RWPE2 (cell line): ENCODE measurements at regions not wholly inside any gene's neighbourhood (a gene's known extent, or its start where the extent isn't known, plus 50 kb on each side); places are given as distances from the start of the nearest gene placed in this dataset.

Experiments
- ATAC-seq: fragments of 200-7000 bp; cut with Tn5 transposase; 3 replicates; pipeline ENCODE4 v1.9.1; 2021; ENCODE audit warnings: low read depth
- DNase-seq: peaks from one replicate; pipeline ENCODE4 v3.0.0-alpha.2; 2020; ENCODE audit warnings: low spot score
- H3K27ac ChIP-seq: fragments of 450-650 bp; 2 replicates; pipeline ENCODE4 v1.5.1; 2017; ENCODE audit warnings: mild to moderate bottlenecking; ENCODE audit not compliant: poor library complexity, severe bottlenecking
- H3K27me3 ChIP-seq: fragments of 250-450 bp; sonication (Bioruptor Pico); 2 replicates; pipeline ENCODE4 v1.5.1; 2021; ENCODE audit warnings: mild to moderate bottlenecking, moderate library complexity; ENCODE audit not compliant: insufficient read depth, poor library complexity, severe bottlenecking
- H3K36me3 ChIP-seq: fragments of 250-450 bp; sonication (Bioruptor Pico); 2 replicates; pipeline ENCODE4 v1.5.1; 2020; ENCODE audit warnings: low read depth, mild to moderate bottlenecking, moderate library complexity
- H3K4me1 ChIP-seq: fragments of 250-450 bp; sonication (Bioruptor Pico); 2 replicates; pipeline ENCODE4 v1.5.1; 2021; ENCODE audit warnings: mild to moderate bottlenecking, moderate library complexity; ENCODE audit not compliant: insufficient read depth, poor library complexity, severe bottlenecking
- H3K4me3 ChIP-seq: fragments of 250-450 bp; sonication (Bioruptor Pico); 2 replicates; pipeline ENCODE4 v1.5.1; 2021; ENCODE audit warnings: mild to moderate bottlenecking, moderate library complexity; ENCODE audit not compliant: severe bottlenecking
- H3K9me3 ChIP-seq: fragments of 250-450 bp; sonication (Bioruptor Pico); 2 replicates; pipeline ENCODE4 v1.5.1; 2021; ENCODE audit warnings: mild to moderate bottlenecking, moderate library complexity; ENCODE audit not compliant: severe bottlenecking
- CTCF ChIP-seq: fragments of 450-650 bp; IDR thresholded peaks from one replicate; pipeline ENCODE4 v1.5.1; 2017; ENCODE audit warnings: mild to moderate bottlenecking, moderate library complexity; ENCODE audit not compliant: poor library complexity, severe bottlenecking

GRCh38 chr10:22846294-22846693 is 81.6 kb upstream of the ARMC3 start:
- TF ChIP-seq CTCF = no peak
- Histone ChIP-seq H3K27ac (no peak overlapping the region), H3K4me3 (no peak overlapping the region), H3K4me1 (no peaks in the 10 kb centered on the region), H3K27me3 (no peaks in the 10 kb centered on the region), H3K36me3 (no peaks in the 10 kb centered on the region), H3K9me3 (no peaks in the 10 kb centered on the region)
- DNase-seq (no peak), ATAC-seq (no peak)

DNA sequence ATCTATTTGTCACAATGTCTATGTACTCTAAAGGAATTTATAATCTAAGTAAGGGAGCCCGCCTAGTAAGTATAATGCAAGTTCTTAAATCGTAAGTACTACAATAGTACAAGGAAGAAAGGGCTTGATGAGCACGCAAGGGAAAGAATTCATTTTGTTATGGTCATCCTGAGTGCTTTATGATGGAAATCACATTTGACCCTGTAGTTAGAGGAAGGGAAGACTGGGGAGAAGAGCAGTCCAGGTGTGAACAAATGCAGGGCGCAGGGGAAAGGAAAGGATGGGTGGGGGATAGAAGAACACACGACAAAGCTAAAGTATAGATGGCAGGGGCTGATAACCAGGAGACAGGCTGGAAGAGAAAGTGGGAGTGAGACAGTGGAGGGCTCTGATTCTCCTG is 88.2 kb upstream of the ARMC3 start:
- Histone ChIP-seq H3K4me3 (no peak overlapping the region), H3K4me1 (no peaks in the 10 kb centered on the region), H3K9me3 (no peaks in the 10 kb centered on the region), H3K27ac (no peak overlapping the region), H3K36me3 (no peaks in the 10 kb centered on the region), H3K27me3 (no peaks in the 10 kb centered on the region)
- TF ChIP-seq CTCF = no peak
- DNase-seq (no peak), ATAC-seq (no peak)

GRCh38 chr10:22837771-22838170 is 90.1 kb upstream of the ARMC3 start:
- no peak for ATAC-seq
- TF ChIP-seq CTCF = no peak
- Histone ChIP-seq H3K27me3 (no peaks in the 10 kb centered on the region), H3K36me3 (no peaks in the 10 kb centered on the region), H3K27ac (no peak overlapping the region), H3K4me3 (no peak overlapping the region), H3K9me3 (no peaks in the 10 kb centered on the region), H3K4me1 (no peaks in the 10 kb centered on the region)
- no peak for DNase-seq

DNA sequence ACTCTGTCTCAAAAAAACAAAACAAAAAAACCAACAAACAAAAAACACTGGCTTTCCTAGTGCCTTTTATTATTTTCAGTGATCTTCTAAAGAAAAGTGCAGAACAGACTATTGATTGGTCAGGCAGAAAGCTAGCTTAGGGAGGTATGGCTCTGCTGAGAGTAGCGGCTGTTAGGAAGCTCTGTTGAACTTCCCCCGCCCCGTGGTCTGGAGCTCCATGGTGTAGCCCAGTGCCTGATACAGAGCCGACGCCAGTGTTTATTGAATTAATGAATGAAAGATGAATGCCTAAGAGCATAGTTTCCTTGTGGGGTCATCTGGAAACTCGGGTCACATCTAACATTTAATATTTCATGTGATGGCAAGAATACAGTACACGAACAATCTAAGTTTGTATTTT is 90.5 kb upstream of the ARMC3 start:
- no peak overlapping the region for H3K4me3 ChIP-seq
- no peaks in the 10 kb centered on the region for H3K4me1 ChIP-seq
- H3K27me3 ChIP-seq = no peaks in the 10 kb centered on the region
- no peaks in the 10 kb centered on the region for H3K9me3 ChIP-seq
- H3K27ac ChIP-seq = no peak overlapping the region
- no peak for TF ChIP-seq CTCF
- ATAC-seq = no peak
- DNase-seq = no peak
- H3K36me3 ChIP-seq = no peaks in the 10 kb centered on the region

- H3K9me3 ChIP-seq = no peaks in the 10 kb centered on the region
- TF ChIP-seq CTCF = no peak
- no peaks in the 10 kb centered on the region for H3K4me1 ChIP-seq
- no peaks in the 10 kb centered on the region for H3K27me3 ChIP-seq
- no peak for DNase-seq
- H3K4me3 ChIP-seq = no peak overlapping the region
- H3K27ac ChIP-seq = no peak overlapping the region
- no peak for ATAC-seq
- no peaks in the 10 kb centered on the region for H3K36me3 ChIP-seq
Observed at GRCh38 chr10:22834471-22834870, 93.4 kb upstream of the ARMC3 start.
